GM21529 (cell line): ENCODE measurements at regions not wholly inside any gene's neighbourhood (a gene's known extent, or its start where the extent isn't known, plus 50 kb on each side); places are given as distances from the start of the nearest gene placed in this dataset.
"Not testable (repeated sequence)": the region's sequence is repeated elsewhere in the genome, so short reads cannot be mapped to it uniquely, and the experiment has no call there.

Source experiments
- ATAC-seq: cut with Tn5 transposase; IDR thresholded peaks from one replicate; pipeline ENCODE4 v1.9.1; 2021; ENCODE audit not compliant: unreplicated experiment

GRCh38 chr20:40634891-40635290 is 54.1 kb downstream of the MAFB start:
- no peak for ATAC-seq

GRCh38 chr20:40633123-40633850 is 55.7 kb downstream of the MAFB start:
- ATAC-seq: no peak

DNA sequence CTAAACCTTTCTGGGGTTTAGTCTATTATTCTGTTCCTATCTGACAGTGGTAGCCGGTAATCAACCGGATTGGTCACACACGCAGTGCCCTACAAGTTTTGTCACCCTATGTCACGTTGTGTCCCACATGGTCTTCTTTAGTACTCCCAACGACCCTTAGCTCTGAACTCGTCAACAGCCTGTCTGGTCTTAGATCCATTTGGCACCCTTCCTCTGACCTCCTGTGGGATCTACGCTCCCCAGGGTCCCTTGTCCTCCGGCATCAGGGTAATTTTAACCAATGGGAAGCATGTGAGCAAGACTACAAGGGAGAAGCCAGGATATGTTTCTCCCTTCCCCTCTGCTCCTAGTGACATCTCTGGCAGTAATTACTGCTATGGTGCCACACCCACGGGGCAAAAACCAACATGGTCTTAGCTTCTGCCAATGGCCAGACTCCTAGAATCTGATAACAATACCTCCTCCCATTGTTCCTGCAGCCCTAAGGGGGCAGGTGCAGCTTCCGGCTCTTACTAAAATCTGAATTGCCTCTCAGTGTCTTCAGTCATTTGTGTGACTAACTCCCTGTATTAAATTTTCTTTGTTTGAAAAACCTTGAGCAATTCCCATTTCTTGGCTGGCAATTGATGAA is 56.6 kb downstream of the MAFB start:
- ATAC-seq: no peak

DNA sequence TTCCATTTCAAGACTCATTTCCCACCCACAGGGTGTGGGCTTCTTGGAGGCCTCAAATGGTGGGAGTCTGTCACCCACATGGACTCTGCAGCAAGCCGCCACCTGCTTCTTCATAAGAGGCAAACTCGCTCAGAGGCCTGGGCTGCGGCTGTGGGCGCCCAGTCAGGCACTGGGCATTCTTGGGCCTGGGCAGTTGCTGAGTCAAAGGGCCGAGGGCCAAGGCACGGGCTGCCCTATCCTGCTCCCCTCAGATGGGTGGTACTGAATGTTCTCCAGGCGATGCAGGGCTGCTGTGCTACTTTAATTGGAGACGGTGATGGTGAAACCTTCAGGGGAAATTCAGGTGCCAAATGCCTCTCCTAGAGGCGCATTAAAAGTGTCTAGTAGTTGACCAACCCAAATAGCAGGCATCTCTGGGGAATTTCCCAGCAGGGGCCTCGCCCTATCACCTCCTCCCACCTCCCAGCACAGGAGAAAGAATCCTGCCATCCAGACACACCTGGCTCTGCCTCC is 57.9 kb downstream of the MAFB start:
- ATAC-seq: no peak

- no peak for ATAC-seq
These were observed 58.3 kb downstream of the MAFB start for GRCh38 chr20:40630713-40631112.

DNA sequence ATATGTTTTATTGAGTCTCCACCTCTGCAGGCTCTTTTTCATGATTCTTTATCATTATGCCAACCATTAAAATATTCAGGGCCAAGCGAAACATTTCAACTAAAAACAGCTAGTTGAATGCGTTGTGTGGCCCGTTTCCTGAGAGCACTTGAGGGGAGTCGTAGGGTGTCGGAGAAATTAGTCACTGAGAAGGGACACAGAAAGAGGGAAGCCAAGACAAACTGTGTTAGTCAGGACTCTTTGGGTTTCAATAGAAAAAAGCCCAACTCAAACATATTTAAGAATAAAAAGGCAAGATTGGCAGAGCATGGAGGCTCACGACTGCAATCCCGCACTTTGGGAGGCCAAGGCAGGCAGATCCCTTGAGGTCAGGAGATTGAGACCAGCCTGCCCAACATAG is 58.9 kb downstream of the MAFB start:
- no peak for ATAC-seq

DNA sequence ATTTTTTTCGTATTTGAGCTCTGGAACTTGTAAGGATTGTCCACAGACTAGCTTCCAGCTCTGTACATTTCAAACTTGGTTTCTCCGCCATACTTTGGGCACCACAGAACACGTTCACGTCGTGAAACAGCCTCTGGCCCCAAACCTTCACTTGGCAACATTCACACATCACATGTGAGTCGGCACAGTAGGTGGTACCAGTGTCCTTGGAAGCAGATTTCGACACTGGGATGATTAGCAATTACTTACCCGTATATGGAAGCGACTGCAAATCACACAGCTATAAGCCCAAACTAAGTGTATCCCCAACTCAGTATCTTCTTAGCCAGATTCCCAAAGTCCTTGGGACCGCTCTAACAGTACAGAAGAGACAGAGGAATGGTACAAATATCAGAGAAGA is 60.2 kb downstream of the MAFB start:
- ATAC-seq: no peak

DNA sequence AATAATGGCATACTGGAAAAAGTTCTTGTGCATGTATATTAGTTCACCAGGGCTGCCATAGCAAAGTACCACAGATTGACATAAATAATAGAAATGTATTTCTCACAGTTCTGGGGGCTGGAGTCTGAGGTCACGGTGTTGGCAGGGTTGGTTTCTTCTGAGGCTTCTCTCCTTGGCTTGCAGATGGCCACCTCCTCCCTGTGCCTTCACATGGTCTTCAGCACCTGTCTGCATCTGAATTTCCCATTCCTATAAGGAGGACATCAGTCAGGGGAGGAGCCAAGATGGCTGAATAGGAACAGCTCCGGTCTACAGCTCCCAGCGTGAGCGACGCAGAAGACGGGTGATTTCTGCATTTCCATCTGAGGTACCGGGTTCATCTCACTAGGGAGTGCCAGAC is 70.0 kb downstream of the MAFB start:
- ATAC-seq: not testable (repeated sequence)

- no peak for ATAC-seq
These were observed 71.4 kb downstream of the MAFB start for GRCh38 chr20:40617594-40617993.

GRCh38 chr20:40612837-40613236 is 76.2 kb downstream of the MAFB start:
- no peak for ATAC-seq

DNA sequence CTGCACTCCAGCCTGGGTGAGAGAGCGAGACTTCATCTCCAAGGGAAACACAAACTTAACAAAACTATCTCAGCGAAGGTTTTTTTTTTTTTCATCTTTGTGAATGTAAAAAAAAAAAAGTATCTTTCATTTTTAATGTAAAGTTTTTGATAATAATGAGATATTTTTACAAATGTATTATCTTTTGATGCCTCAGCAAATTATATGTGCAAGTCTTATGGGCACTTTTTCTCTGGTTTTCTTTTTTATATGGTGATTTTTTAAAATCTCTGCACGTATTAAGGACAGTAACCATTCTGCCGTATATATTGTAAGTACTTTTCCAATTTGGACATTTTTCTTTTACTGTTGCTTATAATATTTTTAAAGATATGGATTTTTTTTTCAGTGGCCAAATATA is 76.8 kb downstream of the MAFB start:
- ATAC-seq: no peak

DNA sequence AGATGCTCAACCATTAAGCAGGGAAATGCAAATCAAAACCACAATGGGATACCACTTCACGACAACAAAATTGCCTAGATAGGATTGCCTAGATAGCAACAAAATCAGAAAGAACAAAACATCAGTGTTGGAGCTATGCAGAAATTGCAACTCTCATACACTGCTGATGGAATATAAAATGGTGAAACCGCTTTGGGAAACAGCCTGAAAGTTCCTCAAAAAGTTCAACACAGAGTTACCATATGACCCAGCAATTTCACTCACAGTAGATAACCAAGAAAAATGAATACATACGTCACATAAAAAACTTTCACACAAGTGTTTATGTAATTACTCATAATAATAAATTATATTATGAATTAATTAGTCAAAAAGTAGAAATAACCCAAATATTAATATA is 78.3 kb downstream of the MAFB start:
- no peak for ATAC-seq

GRCh38 chr20:40607927-40608326 is 81.1 kb downstream of the MAFB start:
- no peak for ATAC-seq

DNA sequence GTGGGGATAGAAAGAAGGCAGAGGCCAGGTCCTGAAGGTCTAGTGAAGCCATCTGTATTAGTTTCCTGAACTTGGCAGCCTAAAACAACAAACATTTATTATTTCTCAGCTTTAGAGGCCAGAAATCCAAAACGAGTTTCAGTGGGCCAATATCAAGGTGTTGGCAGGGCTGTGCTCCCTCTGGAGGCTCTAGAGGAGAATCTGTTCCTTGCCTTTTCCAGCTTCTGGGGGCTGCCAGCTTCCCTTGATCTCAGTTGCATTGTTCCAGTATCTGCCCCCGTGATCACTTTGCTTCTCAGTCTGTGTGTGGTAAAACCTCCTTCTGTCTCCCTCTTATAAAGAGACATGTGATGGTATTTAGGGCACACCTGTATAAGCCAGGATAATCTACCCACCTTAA is 82.4 kb downstream of the MAFB start:
- no peak for ATAC-seq

DNA sequence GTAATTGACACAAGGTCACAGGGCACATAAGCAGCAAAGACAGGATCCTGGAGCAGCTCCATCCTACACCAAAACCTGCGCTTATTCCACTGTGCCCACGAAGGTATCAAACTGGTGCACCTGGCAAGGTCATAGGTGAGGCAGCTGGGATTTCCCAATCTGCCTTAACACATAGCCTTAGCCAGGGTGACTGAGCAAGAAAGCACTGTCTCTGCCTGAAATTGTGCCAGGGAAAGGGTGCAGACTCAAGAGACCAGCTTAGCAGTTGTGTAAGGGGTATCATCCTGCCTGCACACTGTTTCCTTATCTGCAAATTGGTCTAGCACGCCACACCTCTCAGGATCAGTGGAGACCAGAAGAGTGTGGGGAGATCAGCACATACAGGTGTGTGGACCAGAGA is 82.8 kb downstream of the MAFB start:
- no peak for ATAC-seq

- no peak for ATAC-seq
These were observed 84.6 kb downstream of the MAFB start for GRCh38 chr20:40604416-40604815.

DNA sequence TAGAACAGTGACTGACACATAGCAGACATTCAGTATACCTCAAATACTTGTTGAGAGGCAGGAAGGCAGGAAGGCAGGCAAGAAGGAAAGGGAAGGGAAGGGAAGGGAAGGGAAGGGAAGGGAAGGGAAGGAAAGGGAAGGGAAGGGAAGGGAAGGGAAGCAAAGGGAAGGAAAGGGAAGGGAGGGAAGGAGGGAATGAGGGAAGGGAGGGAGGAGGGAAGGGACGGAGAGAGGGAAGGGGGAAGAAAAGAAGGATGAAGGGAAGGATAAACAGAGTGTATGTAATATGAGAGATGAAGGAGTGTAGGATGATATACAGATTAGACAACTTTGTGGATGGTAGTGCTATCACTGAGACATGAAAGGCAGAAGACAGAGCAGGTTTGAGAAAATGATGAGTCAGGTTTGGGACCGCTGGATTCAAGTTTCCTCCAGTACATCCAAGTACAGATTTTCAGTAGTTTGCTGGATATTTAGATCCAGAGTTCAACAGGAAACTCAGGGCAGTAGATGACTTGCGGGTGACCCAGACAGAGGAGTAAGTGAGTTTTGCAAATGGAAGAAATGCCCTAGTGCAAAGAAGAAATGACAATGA is 85.9 kb downstream of the MAFB start:
- ATAC-seq: no peak

GRCh38 chr20:40602381-40602780 is 86.7 kb downstream of the MAFB start:
- no peak for ATAC-seq

- no peak for ATAC-seq
These were observed 88.4 kb downstream of the MAFB start for GRCh38 chr20:40600441-40601219.

- ATAC-seq: no peak
These were observed 89.0 kb downstream of the MAFB start for GRCh38 chr20:40599987-40600386.

GRCh38 chr20:40592941-40593340 is 96.1 kb downstream of the MAFB start:
- ATAC-seq: no peak

DNA sequence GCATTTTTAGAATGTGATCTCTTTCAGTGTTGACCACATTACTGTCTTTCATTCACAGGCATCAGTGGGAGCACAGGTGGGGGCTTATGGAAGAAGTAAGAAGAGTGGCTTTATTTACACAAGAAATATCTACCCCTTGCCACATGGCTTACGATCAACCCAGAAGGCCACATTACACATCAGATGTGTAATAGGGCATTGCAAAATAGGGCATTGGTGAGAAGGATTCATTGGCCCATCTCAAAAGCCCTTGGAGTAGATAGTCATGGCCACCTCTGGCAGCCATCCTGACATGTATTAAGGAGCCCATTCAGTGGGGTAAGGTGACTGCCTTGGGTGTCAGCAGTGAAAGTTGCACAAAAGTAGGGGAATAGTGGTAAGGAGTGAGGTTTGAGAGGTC is 97.5 kb downstream of the MAFB start:
- ATAC-seq: no peak
